Gastrocnemius medialis (tissue), 4 donors: ENCODE measurements at regions not wholly inside any gene's neighbourhood (a gene's known extent, or its start where the extent isn't known, plus 50 kb on each side); places are given as distances from the start of the nearest gene placed in this dataset.

Experiments used
- CTCF ChIP-seq, 5 experiments: fragments of 450-650 bp in 3 of 5; fragments of 200-600 bp in 2 of 5; sonication (generic) in 2 of 5; IDR thresholded peaks in 4 of 5; conservative IDR thresholded peaks in 1 of 5; 1 replicate in 4 of 5; 2 replicates in 1 of 5; pipeline ENCODE4 v1.5.1; 2016 to 2019; ENCODE audit warnings: antibody characterized with exemption in 5 of 5, mild to moderate bottlenecking in 3 of 5, moderate library complexity in 3 of 5
- POLR2A ChIP-seq, 2 donors: fragments of 450-650 bp; IDR thresholded peaks; one replicate each; pipeline ENCODE4 v1.6.1; 2017; ENCODE audit warnings: antibody characterized with exemption in 2 of 2, mild to moderate bottlenecking in 2 of 2, moderate library complexity in 2 of 2

GRCh38 chr10:28910956-28911355 is 233.6 kb downstream of the BAMBI start:
- TF ChIP-seq CTCF (IDR thresholded peaks at IDR 0.05 in 4 of 5, conservative IDR thresholded peaks at IDR 0.05 in 1 of 5) (no peak), POLR2A (IDR thresholded peaks at IDR 0.05) (no peak)
